HG02885 (cell line): ENCODE measurements at regions not wholly inside any gene's neighbourhood (a gene's known extent, or its start where the extent isn't known, plus 50 kb on each side); places are given as distances from the start of the nearest gene placed in this dataset.

Experiments used
- ATAC-seq: cut with Tn5 transposase; IDR thresholded peaks from one replicate; pipeline ENCODE4 v1.9.1; 2021; ENCODE audit warnings: mild to moderate bottlenecking; ENCODE audit not compliant: unreplicated experiment, poor library complexity

GRCh38 chr3:118811236-118811732, 223.4 kb downstream of the IGSF11 start:
- ATAC-seq = no peak

GRCh38 chr3:118813472-118813871, 221.2 kb downstream of the IGSF11 start:
- ATAC-seq = peak; percentile 15

DNA sequence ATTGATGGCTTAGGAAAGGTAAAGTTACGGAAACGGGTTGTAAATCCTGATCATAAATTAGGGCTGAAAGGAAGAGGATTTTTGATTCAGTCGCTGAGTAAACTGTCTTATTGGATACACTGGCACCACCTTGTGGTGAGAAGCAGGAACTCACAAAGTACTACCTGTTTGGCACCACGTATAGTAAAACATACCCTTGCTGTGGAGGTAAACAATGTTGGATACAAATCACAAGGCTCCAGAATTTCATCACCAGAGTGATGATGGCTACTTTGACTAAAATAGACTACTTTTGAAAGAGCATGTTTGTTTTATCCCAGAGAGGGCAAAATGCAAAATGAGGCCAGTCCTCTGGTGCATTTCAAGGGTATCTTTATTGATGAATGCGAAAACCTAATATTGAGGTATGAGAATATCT, 216.9 kb downstream of the IGSF11 start:
- peak; percentile 82 for ATAC-seq

DNA sequence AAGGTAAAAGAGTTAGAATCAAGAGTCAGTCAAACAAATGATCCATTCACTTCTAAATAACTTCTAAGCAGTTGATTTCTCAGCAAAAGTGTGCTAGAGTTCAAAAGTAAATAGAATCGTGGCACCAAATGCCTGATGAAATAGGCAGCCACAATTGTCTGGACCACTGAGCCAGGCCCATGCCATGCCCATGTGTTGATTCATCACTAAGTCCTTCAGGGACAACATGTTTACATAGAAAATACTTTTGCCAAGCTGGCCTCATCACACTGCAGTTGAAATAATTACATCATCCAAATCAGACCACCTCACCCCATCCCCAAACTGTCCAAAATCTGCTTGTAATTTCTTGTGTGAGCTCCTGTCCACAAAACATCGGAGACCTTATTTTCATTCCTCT, 216.3 kb downstream of the IGSF11 start:
- no peak for ATAC-seq

DNA sequence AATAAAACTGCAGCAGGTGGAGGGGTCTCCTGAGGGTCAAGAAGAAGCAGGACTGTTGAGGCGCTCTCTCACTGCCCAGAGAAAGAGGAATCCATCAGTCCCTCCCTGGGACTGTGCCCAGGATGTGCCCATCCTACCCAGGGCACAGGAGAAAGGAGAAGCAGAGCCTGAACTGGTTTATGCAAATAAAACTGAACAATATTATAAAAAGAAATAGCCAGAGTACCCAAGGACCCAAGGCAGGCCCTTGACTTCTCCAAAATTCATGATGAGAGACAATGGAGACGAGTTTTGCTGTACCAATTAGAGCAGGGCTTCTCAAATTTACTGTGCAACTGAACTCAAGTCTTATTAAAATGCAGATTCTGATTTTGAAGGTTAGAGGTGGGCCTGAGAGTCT, 211.0 kb downstream of the IGSF11 start:
- ATAC-seq = no peak

DNA sequence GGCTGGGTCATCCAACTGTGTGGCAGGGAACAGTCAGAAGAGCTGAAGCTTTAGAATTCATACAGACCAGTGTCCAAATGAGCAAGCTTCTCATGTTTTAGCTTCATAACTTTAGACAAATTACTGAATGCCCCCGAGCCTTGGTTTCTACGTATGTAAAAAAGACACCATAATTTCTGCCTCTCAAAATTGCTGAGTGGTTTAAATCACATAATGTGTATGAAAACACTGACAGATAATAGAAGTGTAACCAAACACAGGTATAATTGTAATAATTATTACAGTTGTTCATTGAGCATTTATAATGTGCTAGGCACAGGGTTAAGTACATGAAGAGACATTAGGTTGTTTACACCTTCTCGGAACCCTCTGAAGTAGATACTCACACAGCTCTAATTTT, 207.2 kb downstream of the IGSF11 start:
- ATAC-seq = no peak

DNA sequence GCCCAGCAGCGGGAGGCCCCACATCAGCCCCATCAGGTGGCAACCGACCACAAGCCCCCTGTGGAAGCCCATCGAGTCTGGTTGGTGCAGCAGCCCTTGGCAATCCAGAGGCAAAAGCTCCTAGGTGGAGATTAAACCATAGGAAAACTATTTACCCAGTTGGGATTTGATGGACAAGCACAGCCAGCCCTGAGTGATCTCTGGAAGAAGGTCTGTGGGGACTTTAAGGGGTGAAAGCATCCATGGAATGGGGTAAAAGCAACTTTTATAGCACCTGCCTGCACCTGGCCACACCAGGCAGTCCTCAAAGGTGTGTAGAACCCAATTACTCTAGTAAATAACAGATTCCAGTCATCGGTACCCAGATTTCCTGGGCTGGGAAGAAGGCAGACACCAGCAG, 206.3 kb downstream of the IGSF11 start:
- ATAC-seq = no peak

- ATAC-seq = no peak
Observed at GRCh38 chr3:118833075-118833474, 201.6 kb downstream of the IGSF11 start.

DNA sequence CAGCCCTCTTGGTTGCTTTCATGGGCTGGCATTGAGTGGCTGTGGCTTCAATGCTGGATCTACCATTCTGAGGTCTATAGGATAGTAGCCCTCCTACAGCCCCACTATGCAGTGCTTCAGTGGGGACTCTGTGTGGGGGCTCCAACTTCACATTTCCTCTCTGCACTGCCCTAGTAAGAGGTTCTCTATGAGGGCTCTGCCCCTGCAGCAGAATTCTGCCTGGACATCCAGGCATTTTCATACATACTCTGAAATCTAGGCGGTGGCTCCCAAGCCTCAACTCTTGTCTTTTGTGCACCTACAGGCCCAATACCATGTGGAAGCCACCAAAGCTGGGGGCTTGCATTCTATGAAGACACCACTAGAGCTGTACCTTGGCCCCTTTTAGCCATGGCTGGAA, 195.8 kb downstream of the IGSF11 start:
- no peak for ATAC-seq

GRCh38 chr3:118842147-118842863, 192.3 kb downstream of the IGSF11 start:
- ATAC-seq = no peak

GRCh38 chr3:118846176-118846575, 188.5 kb downstream of the IGSF11 start:
- no peak for ATAC-seq
